ENCODE measurements at regions not wholly inside any gene's neighbourhood (a gene's known extent, or its start where the extent isn't known, plus 50 kb on each side); places are given as distances from the start of the nearest gene placed in this dataset.

DNA sequence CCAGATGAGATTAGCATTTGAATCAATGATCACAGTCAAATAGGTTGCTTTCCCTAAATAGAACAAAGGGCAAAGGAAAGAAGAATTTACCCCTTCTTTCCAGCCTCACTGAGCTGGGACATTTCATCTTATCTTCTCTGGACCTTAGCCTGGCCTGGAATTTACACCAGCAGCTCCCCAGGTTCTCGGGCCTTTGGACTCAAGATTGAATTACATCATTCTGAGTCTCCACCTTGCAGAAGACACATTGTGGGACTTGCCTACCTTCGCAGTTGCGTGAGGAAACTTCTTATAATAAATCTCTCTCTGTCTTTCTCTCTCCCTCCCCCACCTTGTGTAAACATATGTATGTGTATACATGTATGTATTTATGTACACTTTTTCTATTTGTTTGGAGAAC, 732.4 kb downstream of the IPMK start:
- Histone ChIP-seq H3K79me2 (ENCODE audit: insufficient read depth, low read depth, low read length) (no peaks in the 10 kb centered on the region), H4K20me1 (ENCODE audit: insufficient read depth, low read length) (no peaks in the 10 kb centered on the region), H3K27ac (ENCODE audit: low read depth, low read length, poor library complexity, severe bottlenecking) (no peak overlapping the region), H3K4me1 (ENCODE audit: insufficient read depth, low read length, poor library complexity, severe bottlenecking) (no peaks in the 10 kb centered on the region), H3K9me3 (ENCODE audit: low read length) (no peaks in the 10 kb centered on the region), H3K4me2 (ENCODE audit: low read length) (no peak overlapping the region), H3K9me2 (ENCODE audit: insufficient read depth, low read length) (no peaks in the 10 kb centered on the region), H3K4me3 (ENCODE audit: low read depth, low read length, poor library complexity, severe bottlenecking) (no peak overlapping the region), H2AFZ (ENCODE audit: low read length) (no peak overlapping the region), H3K36me3 (ENCODE audit: insufficient read depth, low read length) (no peaks in the 10 kb centered on the region)
- ChIA-PET CTCF (ENCODE audit: unreplicated experiment) (no interaction called here), POLR2A (interaction anchor here (0.7 kb wide), 1 partner anchor 246 kb away, joined by 3 read pairs; no protein-coding TSS in a partner anchor)
- intact Hi-C loops (cut with micrococcal nuclease; ENCODE audit: unreplicated experiment): no loop called here
- BruUV-seq (replicated peaks): no TSS peak
- DNase-seq (ENCODE audit: low spot score): no peak
- no peak for TF ChIP-seq EZH2phosphoT487 (IDR thresholded peaks at IDR 0.05; ENCODE audit: borderline replicate concordance, low read depth, low read length)
- TF ChIP-seq, protein P1, sequence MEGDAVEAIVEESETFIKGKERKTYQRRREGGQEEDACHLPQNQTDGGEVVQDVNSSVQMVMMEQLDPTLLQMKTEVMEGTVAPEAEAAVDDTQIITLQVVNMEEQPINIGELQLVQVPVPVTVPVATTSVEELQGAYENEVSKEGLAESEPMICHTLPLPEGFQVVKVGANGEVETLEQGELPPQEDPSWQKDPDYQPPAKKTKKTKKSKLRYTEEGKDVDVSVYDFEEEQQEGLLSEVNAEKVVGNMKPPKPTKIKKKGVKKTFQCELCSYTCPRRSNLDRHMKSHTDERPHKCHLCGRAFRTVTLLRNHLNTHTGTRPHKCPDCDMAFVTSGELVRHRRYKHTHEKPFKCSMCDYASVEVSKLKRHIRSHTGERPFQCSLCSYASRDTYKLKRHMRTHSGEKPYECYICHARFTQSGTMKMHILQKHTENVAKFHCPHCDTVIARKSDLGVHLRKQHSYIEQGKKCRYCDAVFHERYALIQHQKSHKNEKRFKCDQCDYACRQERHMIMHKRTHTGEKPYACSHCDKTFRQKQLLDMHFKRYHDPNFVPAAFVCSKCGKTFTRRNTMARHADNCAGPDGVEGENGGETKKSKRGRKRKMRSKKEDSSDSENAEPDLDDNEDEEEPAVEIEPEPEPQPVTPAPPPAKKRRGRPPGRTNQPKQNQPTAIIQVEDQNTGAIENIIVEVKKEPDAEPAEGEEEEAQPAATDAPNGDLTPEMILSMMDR (conservative IDR thresholded peaks at IDR 0.05; ENCODE audit: low read length): no peak

DNA sequence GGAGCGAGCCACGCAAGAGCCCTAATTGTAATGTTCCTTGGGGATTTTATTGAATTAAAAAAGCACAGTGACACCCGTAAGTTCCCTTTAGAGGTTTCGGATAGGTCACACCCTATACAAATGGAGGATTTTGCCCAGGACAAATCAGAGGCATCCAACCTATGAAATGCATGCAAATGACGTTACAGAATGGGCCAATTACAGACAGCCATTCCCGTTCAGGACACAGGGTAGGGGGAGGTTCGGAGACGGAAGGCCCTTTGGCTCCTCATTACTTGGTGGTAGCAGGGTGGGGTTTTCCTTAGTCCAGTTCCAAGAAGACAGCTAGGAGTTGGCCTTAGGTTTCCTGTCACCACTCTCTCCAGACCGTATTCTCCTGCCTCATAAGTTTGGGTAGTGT, 754.1 kb downstream of the IPMK start:
- Histone ChIP-seq H3K9me2 (ENCODE audit: insufficient read depth, low read length) (no peaks in the 10 kb centered on the region), H3K9me3 (ENCODE audit: low read length) (no peaks in the 10 kb centered on the region), H3K27ac (ENCODE audit: low read depth, low read length, poor library complexity, severe bottlenecking) (no peak overlapping the region), H3K4me1 (ENCODE audit: insufficient read depth, low read length, poor library complexity, severe bottlenecking) (no peaks in the 10 kb centered on the region), H3K4me2 (ENCODE audit: low read length) (no peak overlapping the region), H4K20me1 (ENCODE audit: insufficient read depth, low read length) (no peaks in the 10 kb centered on the region), H3K36me3 (ENCODE audit: insufficient read depth, low read length) (no peaks in the 10 kb centered on the region), H2AFZ (ENCODE audit: low read length) (no peak overlapping the region), H3K79me2 (ENCODE audit: insufficient read depth, low read depth, low read length) (no peaks in the 10 kb centered on the region), H3K4me3 (ENCODE audit: low read depth, low read length, poor library complexity, severe bottlenecking) (no peak overlapping the region)
- TF ChIP-seq EZH2phosphoT487 (IDR thresholded peaks at IDR 0.05; ENCODE audit: borderline replicate concordance, low read depth, low read length): no peak
- TF ChIP-seq, protein P1 (conservative IDR thresholded peaks at IDR 0.05; ENCODE audit: low read length): no peak
- intact Hi-C loops (cut with micrococcal nuclease; ENCODE audit: unreplicated experiment): no loop called here
- POLR2A ChIA-PET: interaction anchor here (0.7 kb wide), 1 partner anchor 19 kb away, joined by 3 read pairs; no protein-coding TSS in a partner anchor
- no TSS peak for BruUV-seq (replicated peaks)
- no peak for DNase-seq (ENCODE audit: low spot score)
- CTCF ChIA-PET (ENCODE audit: unreplicated experiment): no interaction called here

DNA sequence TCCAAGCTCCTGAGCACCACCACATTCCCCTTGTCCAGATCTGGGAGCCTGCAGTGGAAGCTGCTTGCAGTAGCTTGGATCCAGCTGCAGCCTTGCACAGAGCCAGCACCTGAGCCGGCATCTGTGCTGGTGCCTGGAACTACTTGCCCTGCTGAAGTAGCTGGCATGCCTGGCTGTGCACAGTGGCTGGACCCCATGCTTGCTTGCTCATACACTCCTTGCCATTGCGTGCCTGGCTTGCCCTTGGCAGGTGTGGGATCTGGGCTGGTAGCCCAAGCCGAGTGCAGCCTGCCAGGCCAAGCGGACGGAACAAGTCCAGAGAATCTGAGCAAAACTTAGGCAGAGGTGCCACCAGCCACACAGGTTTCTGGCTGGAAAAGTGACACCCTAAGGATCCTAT, 759.9 kb downstream of the IPMK start:
- Histone ChIP-seq H3K27ac (ENCODE audit: low read depth, low read length, poor library complexity, severe bottlenecking) (no peak overlapping the region), H2AFZ (ENCODE audit: low read length) (no peak overlapping the region), H3K9me3 (ENCODE audit: low read length) (no peaks in the 10 kb centered on the region), H3K4me2 (ENCODE audit: low read length) (no peak overlapping the region), H3K79me2 (ENCODE audit: insufficient read depth, low read depth, low read length) (no peaks in the 10 kb centered on the region), H3K4me3 (ENCODE audit: low read depth, low read length, poor library complexity, severe bottlenecking) (no peak overlapping the region), H4K20me1 (ENCODE audit: insufficient read depth, low read length) (no peaks in the 10 kb centered on the region), H3K36me3 (ENCODE audit: insufficient read depth, low read length) (no peaks in the 10 kb centered on the region), H3K4me1 (ENCODE audit: insufficient read depth, low read length, poor library complexity, severe bottlenecking) (no peaks in the 10 kb centered on the region), H3K9me2 (ENCODE audit: insufficient read depth, low read length) (no peaks in the 10 kb centered on the region)
- TF ChIP-seq EZH2phosphoT487 (IDR thresholded peaks at IDR 0.05; ENCODE audit: borderline replicate concordance, low read depth, low read length): no peak
- TF ChIP-seq, protein P1 (conservative IDR thresholded peaks at IDR 0.05; ENCODE audit: low read length): no peak
- ChIA-PET POLR2A (interaction anchor here (0.5 kb wide), 1 partner anchor 148 kb away, joined by 3 read pairs; no protein-coding TSS in a partner anchor), CTCF (ENCODE audit: unreplicated experiment) (no interaction called here)
- BruUV-seq (replicated peaks): no TSS peak
- no peak for DNase-seq (ENCODE audit: low spot score)
- intact Hi-C loops (cut with micrococcal nuclease; ENCODE audit: unreplicated experiment): no loop called here
